ENCODE measurements at regions not wholly inside any gene's neighbourhood (a gene's known extent, or its start where the extent isn't known, plus 50 kb on each side); places are given as distances from the start of the nearest gene placed in this dataset.

GRCh38 chr2:67320861-67321587 is 76.1 kb upstream of the ETAA1 start:
- TF ChIP-seq CTCF (IDR thresholded peaks at IDR 0.05) (no peak), EP300 (IDR thresholded peaks at IDR 0.05) (no peak)
